HG02973 (cell line): ENCODE measurements at regions not wholly inside any gene's neighbourhood (a gene's known extent, or its start where the extent isn't known, plus 50 kb on each side); places are given as distances from the start of the nearest gene placed in this dataset.
"Not testable (repeated sequence)": the region's sequence is repeated elsewhere in the genome, so short reads cannot be mapped to it uniquely, and the experiment has no call there.

Experiments used
- ATAC-seq: cut with Tn5 transposase; IDR thresholded peaks from one replicate; pipeline ENCODE4 v1.9.1; 2021; ENCODE audit warnings: moderate library complexity; ENCODE audit not compliant: unreplicated experiment

GRCh38 chr15:100720406-100720967 is 118.1 kb downstream of the ASB7 start:
- ATAC-seq: no peak

GRCh38 chr15:100721758-100722550 is 119.6 kb downstream of the ASB7 start:
- no peak for ATAC-seq

DNA sequence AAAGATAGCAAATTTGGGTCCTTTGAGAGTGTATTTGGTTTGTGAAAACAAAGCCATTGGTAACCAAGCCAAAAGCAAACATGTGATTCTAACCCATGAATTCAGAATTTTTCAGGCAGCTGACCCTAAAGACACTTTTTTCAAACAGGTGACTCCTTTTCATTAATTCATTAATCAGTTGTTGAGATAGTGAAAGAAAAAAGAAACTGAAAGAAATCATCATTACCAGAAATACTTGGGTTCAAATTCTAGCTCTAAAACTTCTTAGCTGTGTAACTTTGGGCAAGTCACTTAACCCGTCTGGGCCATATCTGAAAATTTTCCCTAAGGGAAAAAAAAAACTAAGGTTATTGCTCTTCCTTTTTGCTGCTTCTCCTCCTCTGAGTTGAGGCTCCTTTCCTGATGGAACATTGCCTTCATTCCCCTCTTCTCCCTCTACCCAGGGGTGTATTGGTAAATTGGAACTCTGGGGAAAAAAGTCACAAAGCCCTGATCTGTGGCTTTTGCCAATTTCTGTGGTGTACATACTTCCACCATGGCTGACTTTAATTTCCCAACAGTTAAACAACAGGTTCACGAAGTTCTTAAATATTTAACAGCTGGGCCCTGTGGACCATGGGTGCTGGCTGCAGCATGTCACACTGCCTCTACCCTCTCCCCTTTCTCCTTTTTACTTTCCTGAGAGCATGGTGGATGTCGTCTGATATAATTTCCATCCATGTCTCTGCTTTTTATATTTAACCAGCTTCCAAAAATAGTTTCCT is 120.3 kb downstream of the ASB7 start:
- no peak for ATAC-seq

GRCh38 chr15:100723315-100723801 is 121.0 kb downstream of the ASB7 start:
- ATAC-seq: no peak

DNA sequence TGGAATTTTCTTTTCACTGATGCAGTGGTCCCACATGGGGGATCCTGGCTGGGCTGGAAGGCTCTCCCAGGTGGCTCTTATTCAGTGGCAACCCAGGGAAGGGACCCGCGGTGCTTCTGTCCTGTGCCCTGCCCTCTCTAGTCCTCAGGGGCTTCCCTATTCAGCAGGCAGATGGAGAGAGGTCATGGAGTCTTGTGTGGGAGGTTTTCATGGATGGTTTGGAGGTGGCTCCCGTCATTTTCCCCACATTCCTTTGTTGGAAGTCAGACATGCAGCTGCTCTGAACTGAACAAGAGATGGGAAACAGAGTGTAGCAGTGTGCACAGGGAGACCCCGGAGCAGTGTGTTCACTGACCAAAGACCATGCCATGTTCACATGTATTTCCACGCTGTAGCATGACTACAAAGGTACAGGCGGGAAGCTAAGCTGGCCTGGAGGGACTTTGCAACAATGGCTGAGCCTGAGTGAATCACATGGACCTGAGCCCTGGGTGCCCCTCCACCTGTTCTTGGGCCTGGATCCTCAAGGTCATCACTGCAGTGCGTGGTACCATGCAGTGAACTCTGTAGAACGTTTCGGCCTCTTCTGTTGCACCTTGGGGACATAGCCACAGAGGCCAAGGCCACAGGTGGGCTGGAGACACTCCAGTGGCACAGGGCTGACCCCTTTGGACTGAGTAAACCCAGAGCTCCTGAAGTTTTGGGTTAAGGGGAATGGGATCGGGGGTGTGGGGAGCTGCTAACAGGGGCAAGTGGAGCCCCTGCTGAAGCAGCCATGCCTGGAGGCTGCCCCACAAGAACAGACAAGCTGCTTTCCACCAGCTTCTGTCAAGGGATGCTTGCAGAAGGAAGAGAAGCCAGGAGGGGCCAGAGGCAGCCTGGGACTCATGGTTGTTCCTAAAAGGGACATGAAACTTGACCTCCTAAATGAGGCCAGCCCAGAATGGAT is 123.0 kb downstream of the ASB7 start:
- no peak for ATAC-seq

- no peak for ATAC-seq
Measured at GRCh38 chr15:100726070-100726420, 123.7 kb downstream of the ASB7 start.

- ATAC-seq: no peak
Measured at GRCh38 chr15:100726421-100727190, 124.2 kb downstream of the ASB7 start.

DNA sequence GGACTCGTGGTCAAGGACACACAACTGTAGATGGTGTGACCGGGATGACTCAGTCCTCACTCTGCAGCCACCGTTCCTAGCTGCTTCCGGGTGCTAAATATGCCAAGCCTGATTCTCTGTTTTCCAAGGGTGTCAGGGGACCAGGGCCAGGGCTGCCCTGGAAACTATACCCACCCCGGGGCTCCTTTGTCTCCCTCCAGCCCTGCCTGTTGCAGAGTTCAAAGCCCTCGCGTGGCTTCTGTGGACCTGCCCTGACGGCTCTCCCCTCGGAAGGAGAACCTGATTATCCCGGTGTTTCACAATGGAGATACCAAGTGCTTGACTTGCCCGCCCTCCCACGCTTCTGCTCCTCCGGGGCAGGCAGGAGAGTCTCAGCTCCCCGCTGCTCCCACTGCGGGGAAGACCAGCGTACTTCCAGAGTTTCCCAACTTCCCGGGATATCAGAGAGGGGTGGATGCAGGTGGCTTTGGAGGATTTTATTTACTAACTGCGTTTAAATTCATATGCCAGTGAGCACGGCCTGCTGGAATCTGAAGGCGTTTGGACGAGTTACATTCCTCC is 125.0 kb downstream of the ASB7 start:
- ATAC-seq: no peak

- ATAC-seq: no peak
Measured at GRCh38 chr15:100728371-100729201, 126.2 kb downstream of the ASB7 start.

DNA sequence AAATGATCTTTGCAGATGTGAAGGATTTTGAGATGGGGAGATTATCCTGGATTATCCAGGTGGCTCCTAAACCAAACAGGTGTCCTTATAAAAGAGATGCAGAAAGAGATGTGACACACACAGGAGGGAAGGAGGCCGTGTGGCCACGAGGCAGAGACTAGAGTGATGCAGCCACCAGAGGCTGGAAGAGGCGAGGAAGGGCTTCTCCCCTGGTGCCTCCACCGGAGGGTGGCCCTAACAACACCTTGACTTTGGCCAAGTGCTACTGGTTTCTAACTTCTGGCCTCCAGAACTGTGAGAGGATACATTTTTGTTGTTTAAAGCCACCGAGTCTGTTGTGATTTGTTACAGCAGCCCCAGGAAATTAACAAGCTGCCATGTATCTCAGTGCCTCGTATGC is 127.1 kb downstream of the ASB7 start:
- ATAC-seq: no peak

GRCh38 chr15:100730129-100730528 is 127.7 kb downstream of the ASB7 start:
- no peak for ATAC-seq

GRCh38 chr15:100730655-100731266 is 128.4 kb downstream of the ASB7 start:
- no peak for ATAC-seq

- ATAC-seq: no peak
Measured at GRCh38 chr15:100731267-100732152, 129.1 kb downstream of the ASB7 start.

GRCh38 chr15:100732211-100733055 is 130.0 kb downstream of the ASB7 start:
- ATAC-seq: no peak

DNA sequence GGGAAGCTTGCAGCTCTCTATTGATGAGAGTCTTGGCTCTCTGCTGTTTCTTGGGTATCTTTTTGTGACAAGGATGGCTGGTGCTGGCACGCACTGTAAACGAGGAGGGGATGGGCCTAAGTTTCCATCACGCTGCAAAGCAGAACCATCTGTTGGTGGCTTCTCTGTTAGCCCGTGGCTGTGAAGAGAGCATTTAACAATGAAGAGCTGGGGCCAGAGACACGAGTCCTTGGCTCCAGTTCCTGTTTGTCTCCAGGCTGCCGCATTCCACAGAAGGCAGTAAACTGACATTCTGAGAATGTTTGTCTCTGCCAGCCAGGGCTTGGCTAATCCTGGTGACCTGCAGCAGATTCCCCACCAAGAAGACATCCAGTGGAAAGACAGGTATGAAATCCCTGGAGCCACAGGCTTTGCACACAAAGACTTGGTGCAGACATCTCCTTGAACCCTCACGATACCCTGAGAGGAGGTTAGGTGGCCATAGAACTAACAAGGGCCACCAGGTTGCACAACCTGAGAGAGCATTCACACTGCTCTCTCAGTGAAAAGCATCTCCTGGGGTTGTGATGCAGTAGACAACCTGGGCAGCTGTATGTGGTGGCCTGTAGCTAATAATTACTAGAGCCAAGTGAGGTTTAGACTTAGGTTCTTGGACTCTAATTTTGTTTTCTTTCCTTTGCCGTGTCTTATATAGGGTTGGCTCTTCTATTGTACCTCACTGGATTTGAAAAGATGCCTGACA is 130.9 kb downstream of the ASB7 start:
- no peak for ATAC-seq

DNA sequence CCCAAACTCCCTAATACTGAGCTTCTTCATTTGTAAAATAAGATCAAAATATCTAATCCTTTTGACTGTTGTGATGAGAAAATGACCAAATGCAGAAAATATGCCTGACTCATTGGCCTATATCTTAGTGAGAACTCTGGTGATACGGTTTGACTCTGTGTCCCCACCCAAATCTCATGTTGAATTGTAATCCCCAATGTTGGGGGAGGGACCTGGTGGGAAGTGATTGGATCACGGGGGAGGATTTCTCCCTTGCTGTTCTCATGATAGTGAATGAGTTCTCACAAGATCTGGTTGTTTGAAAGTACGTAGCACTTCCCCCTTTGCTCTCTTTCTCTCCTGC is 131.4 kb downstream of the ASB7 start:
- ATAC-seq: not testable (repeated sequence)
